Testis (tissue), 2 donors: ENCODE measurements at regions not wholly inside any gene's neighbourhood (a gene's known extent, or its start where the extent isn't known, plus 50 kb on each side); places are given as distances from the start of the nearest gene placed in this dataset.

Source experiments
- DNase-seq: peaks from one replicate; pipeline ENCODE4 v3.0.0-alpha.2; 2019
- H3K27ac ChIP-seq, 2 donors: fragments of 200-600 bp; sonication (generic); one replicate each; pipeline ENCODE4 v1.5.1; 2019
- H3K27me3 ChIP-seq: fragments of 200-600 bp; sonication (generic); one replicate; pipeline ENCODE4 v1.5.1; 2019
- H3K36me3 ChIP-seq: fragments of 200-600 bp; sonication (generic); one replicate; pipeline ENCODE4 v1.5.1; 2017; ENCODE audit warnings: low read depth; ENCODE audit errors: missing control alignments
- H3K4me1 ChIP-seq: fragments of 200-600 bp; sonication (generic); one replicate; pipeline ENCODE4 v1.5.1; 2019
- H3K4me3 ChIP-seq, 2 donors: fragments of 200-600 bp; sonication (generic); one replicate each; pipeline ENCODE4 v1.5.1; 2017 to 2019
- H3K9me3 ChIP-seq: fragments of 200-600 bp; sonication (generic); one replicate; pipeline ENCODE4 v1.5.1; 2017
- CTCF ChIP-seq, 3 experiments: fragments of 450-650 bp in 2 of 3; fragments of 200-600 bp in 1 of 3; sonication (generic) in 1 of 3; IDR thresholded peaks; one replicate each; pipeline ENCODE4 v1.5.1; 2016 to 2019; ENCODE audit warnings: antibody characterized with exemption in 3 of 3, mild to moderate bottlenecking in 2 of 3, moderate library complexity in 1 of 3
- POLR2A ChIP-seq: fragments of 450-650 bp; IDR thresholded peaks from one replicate; pipeline ENCODE4 v1.6.1; 2017; ENCODE audit warnings: antibody characterized with exemption, mild to moderate bottlenecking, moderate library complexity
- WGBS, 2 donors: methylation state at CpG; one replicate each; pipeline ENCODE4 v1.1.5; 2018; 5-methylcytosine and 5-hydroxymethylcytosine counted together
- intact Hi-C: fragments of 100-400 bp; cut with DNase I; formaldehyde crosslinking; loops from one replicate; pipeline ENCODE4 v1.15.1; 2023; ENCODE audit warnings: low total_unique reads

- H3K27me3 ChIP-seq = no peaks in the 10 kb centered on the region
- WGBS, 2 donors = 74 to 83% methylated on average over 1 of the region's 1 CpG
- intact Hi-C loops = no loop called here
- H3K27ac ChIP-seq = no peak overlapping the region
- H3K9me3 ChIP-seq = no peaks in the 10 kb centered on the region
- DNase-seq = no peak
- no peaks in the 10 kb centered on the region for H3K36me3 ChIP-seq
- H3K4me1 ChIP-seq = no peaks in the 10 kb centered on the region
- TF ChIP-seq CTCF (IDR thresholded peaks at IDR 0.05) (no peak), POLR2A (no peak)
- no peak overlapping the region for H3K4me3 ChIP-seq
These were observed 643.7 kb downstream of the TLE1 start for GRCh38 chr9:81045658-81046057.

GRCh38 chr9:81037889-81038288, 651.5 kb downstream of the TLE1 start:
- H3K27me3 ChIP-seq = no peaks in the 10 kb centered on the region
- H3K9me3 ChIP-seq = no peaks in the 10 kb centered on the region
- 73 to 87% methylated on average over 2 of the region's 2 CpGs for WGBS, 2 donors
- H3K27ac ChIP-seq = no peak overlapping the region
- H3K36me3 ChIP-seq = no peaks in the 10 kb centered on the region
- intact Hi-C loops = no loop called here
- H3K4me3 ChIP-seq = no peak overlapping the region
- no peaks in the 10 kb centered on the region for H3K4me1 ChIP-seq
- DNase-seq = no peak
- TF ChIP-seq POLR2A (no peak), CTCF (IDR thresholded peaks at IDR 0.05) (no peak)

GRCh38 chr9:81035601-81036000, 653.7 kb downstream of the TLE1 start:
- TF ChIP-seq CTCF (IDR thresholded peaks at IDR 0.05) (no peak), POLR2A (no peak)
- intact Hi-C loops = no loop called here
- 96 to 100% methylated on average over 1 of the region's 1 CpG for WGBS, 2 donors

GRCh38 chr9:81035171-81035570, 654.2 kb downstream of the TLE1 start:
- Histone ChIP-seq H3K9me3 (no peaks in the 10 kb centered on the region), H3K4me3 (no peak overlapping the region), H3K4me1 (no peaks in the 10 kb centered on the region), H3K27me3 (no peaks in the 10 kb centered on the region), H3K36me3 (no peaks in the 10 kb centered on the region), H3K27ac (no peak overlapping the region)
- 61 to 69% methylated on average over 4 of the region's 4 CpGs for WGBS, 2 donors
- intact Hi-C loops = no loop called here
- no peak for TF ChIP-seq POLR2A
- no peak for TF ChIP-seq CTCF (IDR thresholded peaks at IDR 0.05)
- no peak for DNase-seq

More at GRCh38 chr9:81035601-81036000, 653.7 kb downstream of the TLE1 start:
- Histone ChIP-seq H3K4me1 (no peaks in the 10 kb centered on the region), H3K4me3 (no peak overlapping the region), H3K27me3 (no peaks in the 10 kb centered on the region), H3K9me3 (no peaks in the 10 kb centered on the region), H3K36me3 (no peaks in the 10 kb centered on the region), H3K27ac (no peak overlapping the region)
- DNase-seq = no peak

- no peak overlapping the region for H3K27ac ChIP-seq
These were observed 656.5 kb downstream of the TLE1 start for GRCh38 chr9:81032831-81033230.

More at GRCh38 chr9:81032831-81033230, 656.5 kb downstream of the TLE1 start:
- Histone ChIP-seq H3K36me3 (no peaks in the 10 kb centered on the region), H3K4me1 (no peaks in the 10 kb centered on the region), H3K9me3 (no peaks in the 10 kb centered on the region), H3K4me3 (no peak overlapping the region), H3K27me3 (no peaks in the 10 kb centered on the region)
- no peak for DNase-seq
- TF ChIP-seq CTCF (IDR thresholded peaks at IDR 0.05) (no peak), POLR2A (no peak)
- intact Hi-C loops = no loop called here
- WGBS, 2 donors = 33 to 57% methylated on average over 1 of the region's 1 CpG
